ENCODE measurements at regions not wholly inside any gene's neighbourhood (a gene's known extent, or its start where the extent isn't known, plus 50 kb on each side); places are given as distances from the start of the nearest gene placed in this dataset.
"Not testable (repeated sequence)": the region's sequence is repeated elsewhere in the genome, so short reads cannot be mapped to it uniquely, and the experiment has no call there.

- H3K4me3 ChIP-seq (ENCODE audit: control insufficient read depth, low read depth, low read length): no peak overlapping the region
- DNase-seq (ENCODE audit: low read depth): no peak
- no peak for TF ChIP-seq CTCF (IDR thresholded peaks at IDR 0.05; ENCODE audit: control insufficient read depth, insufficient read depth, low read depth, low read length, missing control alignments)
Measured at GRCh38 chr9:124174433-124174832, 83.3 kb upstream of the NEK6 start.

- not testable (repeated sequence) for H3K4me3 ChIP-seq (ENCODE audit: control insufficient read depth, low read depth, low read length); DNase-seq (ENCODE audit: low read depth)
Measured at GRCh38 chr9:124177522-124177921, 80.2 kb upstream of the NEK6 start.

- no peak for TF ChIP-seq CTCF (IDR thresholded peaks at IDR 0.05; ENCODE audit: control insufficient read depth, insufficient read depth, low read depth, low read length, missing control alignments)
- DNase-seq (ENCODE audit: low read depth): no peak
- H3K4me3 ChIP-seq (ENCODE audit: control insufficient read depth, low read depth, low read length): no peak overlapping the region
Measured at GRCh38 chr9:124179196-124180071, 78.3 kb upstream of the NEK6 start.

- no peak for DNase-seq (ENCODE audit: low read depth)
- no peak overlapping the region for H3K4me3 ChIP-seq (ENCODE audit: control insufficient read depth, low read depth, low read length)
- no peak for TF ChIP-seq CTCF (IDR thresholded peaks at IDR 0.05; ENCODE audit: control insufficient read depth, insufficient read depth, low read depth, low read length, missing control alignments)
Measured at GRCh38 chr9:124180557-124180956, 77.2 kb upstream of the NEK6 start.

- no peak for TF ChIP-seq CTCF (IDR thresholded peaks at IDR 0.05; ENCODE audit: control insufficient read depth, insufficient read depth, low read depth, low read length, missing control alignments)
- no peak for DNase-seq (ENCODE audit: low read depth)
- no peak overlapping the region for H3K4me3 ChIP-seq (ENCODE audit: control insufficient read depth, low read depth, low read length)
Measured at GRCh38 chr9:124182741-124183140, 75.0 kb upstream of the NEK6 start.

GRCh38 chr9:124183772-124184171 is 74.0 kb upstream of the NEK6 start:
- no peak for TF ChIP-seq CTCF (IDR thresholded peaks at IDR 0.05; ENCODE audit: control insufficient read depth, insufficient read depth, low read depth, low read length, missing control alignments)
- no peak for DNase-seq (ENCODE audit: low read depth)
- no peak overlapping the region for H3K4me3 ChIP-seq (ENCODE audit: control insufficient read depth, low read depth, low read length)

- no peak for TF ChIP-seq CTCF (IDR thresholded peaks at IDR 0.05; ENCODE audit: control insufficient read depth, insufficient read depth, low read depth, low read length, missing control alignments)
- no peak overlapping the region for H3K4me3 ChIP-seq (ENCODE audit: control insufficient read depth, low read depth, low read length)
- DNase-seq (ENCODE audit: low read depth): no peak
Measured at GRCh38 chr9:124185413-124185812, 72.3 kb upstream of the NEK6 start.
